Uterus (tissue), 2 donors: ENCODE measurements at regions not wholly inside any gene's neighbourhood (a gene's known extent, or its start where the extent isn't known, plus 50 kb on each side); places are given as distances from the start of the nearest gene placed in this dataset.

ENCODE experiments used
- CTCF ChIP-seq, 4 experiments: fragments of 200-600 bp in 2 of 4; fragments of 450-650 bp in 2 of 4; sonication (generic) in 2 of 4; IDR thresholded peaks; one replicate each; pipeline ENCODE4 v1.5.1; 2016 to 2019; ENCODE audit warnings: antibody characterized with exemption in 4 of 4, mild to moderate bottlenecking in 2 of 4, moderate library complexity in 1 of 4
- POLR2A ChIP-seq, 2 donors: fragments of 450-650 bp; IDR thresholded peaks; one replicate each; pipeline ENCODE4 v1.6.1; 2016; ENCODE audit warnings: antibody characterized with exemption in 2 of 2, mild to moderate bottlenecking in 1 of 2, moderate library complexity in 1 of 2

- TF ChIP-seq CTCF (IDR thresholded peaks at IDR 0.05) (no peak), POLR2A (IDR thresholded peaks at IDR 0.05) (no peak)
Observed at GRCh38 chr7:25857376-25858067, 294.5 kb upstream of the NFE2L3 start.
